ENCODE measurements at regions not wholly inside any gene's neighbourhood (a gene's known extent, or its start where the extent isn't known, plus 50 kb on each side); places are given as distances from the start of the nearest gene placed in this dataset.

- TF ChIP-seq, protein P1, sequence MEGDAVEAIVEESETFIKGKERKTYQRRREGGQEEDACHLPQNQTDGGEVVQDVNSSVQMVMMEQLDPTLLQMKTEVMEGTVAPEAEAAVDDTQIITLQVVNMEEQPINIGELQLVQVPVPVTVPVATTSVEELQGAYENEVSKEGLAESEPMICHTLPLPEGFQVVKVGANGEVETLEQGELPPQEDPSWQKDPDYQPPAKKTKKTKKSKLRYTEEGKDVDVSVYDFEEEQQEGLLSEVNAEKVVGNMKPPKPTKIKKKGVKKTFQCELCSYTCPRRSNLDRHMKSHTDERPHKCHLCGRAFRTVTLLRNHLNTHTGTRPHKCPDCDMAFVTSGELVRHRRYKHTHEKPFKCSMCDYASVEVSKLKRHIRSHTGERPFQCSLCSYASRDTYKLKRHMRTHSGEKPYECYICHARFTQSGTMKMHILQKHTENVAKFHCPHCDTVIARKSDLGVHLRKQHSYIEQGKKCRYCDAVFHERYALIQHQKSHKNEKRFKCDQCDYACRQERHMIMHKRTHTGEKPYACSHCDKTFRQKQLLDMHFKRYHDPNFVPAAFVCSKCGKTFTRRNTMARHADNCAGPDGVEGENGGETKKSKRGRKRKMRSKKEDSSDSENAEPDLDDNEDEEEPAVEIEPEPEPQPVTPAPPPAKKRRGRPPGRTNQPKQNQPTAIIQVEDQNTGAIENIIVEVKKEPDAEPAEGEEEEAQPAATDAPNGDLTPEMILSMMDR (conservative IDR thresholded peaks at IDR 0.05), result no peak
- no peak for TF ChIP-seq EZH2 (IDR thresholded peaks at IDR 0.05; ENCODE audit: low read depth)
These were observed 233.0 kb upstream of the UGT8 start for GRCh38 chr4:114365591-114365990.

Data from PC-9 (cell line).